ENCODE measurements at regions not wholly inside any gene's neighbourhood (a gene's known extent, or its start where the extent isn't known, plus 50 kb on each side); places are given as distances from the start of the nearest gene placed in this dataset.

- intact Hi-C loops (cut with micrococcal nuclease) = no loop called here
- no peak overlapping the region for H3K4me2 ChIP-seq (replicated peaks; ENCODE audit: low read depth, low read length, poor library complexity, severe bottlenecking)
- H3K4me1 ChIP-seq (ENCODE audit: control insufficient read depth in 2 of 2, insufficient read depth in 2 of 2, low read length in 2 of 2) = no peaks in the 10 kb centered on the region
- H3K9me3 ChIP-seq (ENCODE audit: control extremely low read depth in 1 of 3, control insufficient read depth in 2 of 3, insufficient read depth in 1 of 3, low read length in 2 of 3) = peaks cover 0 to 2% (median 0%) of the 10 kb centered on the region in 3 donors
- no peak overlapping the region for H3K9ac ChIP-seq (ENCODE audit: low read length)
- H3K27me3 ChIP-seq (replicated peaks in 1 of 4; ENCODE audit: control extremely low read depth in 1 of 4, control insufficient read depth in 3 of 4, insufficient read depth in 4 of 4, low read length in 3 of 4) = peaks cover 0 to 6% (median 0%) of the 10 kb centered on the region in 4 experiments
- Mint-ChIP-seq H3K4me1 (no peaks in the 10 kb centered on the region), H3K9me3 (ENCODE audit: insufficient read depth) (peaks cover 4% of the 10 kb centered on the region), H3K4me3 (no peak overlapping the region), H3K27ac (no peak overlapping the region), H3K27me3 (peaks cover 27% of the 10 kb centered on the region)
- DNase-seq = no peak
- CTCF ChIA-PET = interaction anchor here (1.0 kb wide), 1 partner anchor 9 kb away, joined by 3 read pairs; no protein-coding TSS in a partner anchor
- TF ChIP-seq CTCF (IDR thresholded peaks at IDR 0.05) (no peak), EZH2 (IDR thresholded peaks at IDR 0.05; ENCODE audit: borderline replicate concordance, insufficient read depth, low read depth, low read length, poor library complexity, severe bottlenecking) (no peak)
- POLR2A ChIA-PET = no interaction called here
- H3K27ac ChIP-seq (ENCODE audit: low read length in 2 of 2) = no peak overlapping the region
- ATAC-seq (ENCODE audit: low read depth) = no peak
- no peaks in the 10 kb centered on the region for H3K79me2 ChIP-seq (ENCODE audit: control insufficient read depth, insufficient read depth, low read length)
- WGBS (ENCODE audit: insufficient coverage) = 93% methylated on average over 6 of the region's 8 CpGs
- H4K20me1 ChIP-seq (ENCODE audit: control insufficient read depth, insufficient read depth, low read length, poor library complexity, severe bottlenecking) = no peaks in the 10 kb centered on the region
- no peaks in the 10 kb centered on the region for H3K36me3 ChIP-seq (replicated peaks in 1 of 2; ENCODE audit: control extremely low read depth in 1 of 2, control insufficient read depth in 1 of 2, extremely low read depth in 1 of 2, insufficient read depth in 2 of 2, low read length in 1 of 2)
- H3K4me3 ChIP-seq (ENCODE audit: control extremely low read depth in 1 of 5, extremely low read depth in 1 of 5, insufficient read depth in 1 of 5, low read depth in 2 of 5, low read length in 4 of 5) = no peak overlapping the region
- no peak overlapping the region for H2AFZ ChIP-seq (ENCODE audit: insufficient read depth, low read depth, low read length, poor library complexity, severe bottlenecking)
Measured at GRCh38 chr11:33642461-33643166, 58.0 kb downstream of the C11orf91 start.

- Mint-ChIP-seq H3K9me3 (ENCODE audit: insufficient read depth) (peaks cover 4% of the 10 kb centered on the region), H3K4me1 (no peaks in the 10 kb centered on the region), H3K27ac (no peak overlapping the region), H3K4me3 (no peak overlapping the region), H3K27me3 (peaks cover 27% of the 10 kb centered on the region)
- H3K9ac ChIP-seq (ENCODE audit: low read length) = no peak overlapping the region
- ChIA-PET CTCF (no interaction called here), POLR2A (no interaction called here)
- WGBS (ENCODE audit: insufficient coverage) = 55% methylated on average over 3 of the region's 8 CpGs
- DNase-seq (no peak), ATAC-seq (ENCODE audit: low read depth) (no peak)
- peaks cover 0 to 9% (median 0%) of the 10 kb centered on the region in 4 experiments for H3K27me3 ChIP-seq (replicated peaks in 1 of 4; ENCODE audit: control extremely low read depth in 1 of 4, control insufficient read depth in 3 of 4, insufficient read depth in 4 of 4, low read length in 3 of 4)
- no peaks in the 10 kb centered on the region for H4K20me1 ChIP-seq (ENCODE audit: control insufficient read depth, insufficient read depth, low read length, poor library complexity, severe bottlenecking)
- no peak for TF ChIP-seq EZH2 (IDR thresholded peaks at IDR 0.05; ENCODE audit: borderline replicate concordance, insufficient read depth, low read depth, low read length, poor library complexity, severe bottlenecking)
- TF ChIP-seq CTCF (IDR thresholded peaks at IDR 0.05) = no peak
- no peaks in the 10 kb centered on the region for H3K4me1 ChIP-seq (ENCODE audit: control insufficient read depth in 2 of 2, insufficient read depth in 2 of 2, low read length in 2 of 2)
- intact Hi-C loops (cut with micrococcal nuclease) = no loop called here
- H2AFZ ChIP-seq (ENCODE audit: insufficient read depth, low read depth, low read length, poor library complexity, severe bottlenecking) = no peak overlapping the region
- no peak overlapping the region for H3K4me3 ChIP-seq (ENCODE audit: control extremely low read depth in 1 of 5, extremely low read depth in 1 of 5, insufficient read depth in 1 of 5, low read depth in 2 of 5, low read length in 4 of 5)
- no peak overlapping the region for H3K27ac ChIP-seq (ENCODE audit: low read length in 2 of 2)
- no peak overlapping the region for H3K4me2 ChIP-seq (replicated peaks; ENCODE audit: low read depth, low read length, poor library complexity, severe bottlenecking)
- no peaks in the 10 kb centered on the region for H3K36me3 ChIP-seq (replicated peaks in 1 of 2; ENCODE audit: control extremely low read depth in 1 of 2, control insufficient read depth in 1 of 2, extremely low read depth in 1 of 2, insufficient read depth in 2 of 2, low read length in 1 of 2)
- no peaks in the 10 kb centered on the region for H3K79me2 ChIP-seq (ENCODE audit: control insufficient read depth, insufficient read depth, low read length)
- peaks cover 0 to 2% (median 0%) of the 10 kb centered on the region in 3 donors for H3K9me3 ChIP-seq (ENCODE audit: control extremely low read depth in 1 of 3, control insufficient read depth in 2 of 3, insufficient read depth in 1 of 3, low read length in 2 of 3)
Measured at GRCh38 chr11:33640730-33641371, 59.8 kb downstream of the C11orf91 start.

Data from B cell (primary cell).